ENCODE measurements at regions not wholly inside any gene's neighbourhood (a gene's known extent, or its start where the extent isn't known, plus 50 kb on each side); places are given as distances from the start of the nearest gene placed in this dataset.

DNA sequence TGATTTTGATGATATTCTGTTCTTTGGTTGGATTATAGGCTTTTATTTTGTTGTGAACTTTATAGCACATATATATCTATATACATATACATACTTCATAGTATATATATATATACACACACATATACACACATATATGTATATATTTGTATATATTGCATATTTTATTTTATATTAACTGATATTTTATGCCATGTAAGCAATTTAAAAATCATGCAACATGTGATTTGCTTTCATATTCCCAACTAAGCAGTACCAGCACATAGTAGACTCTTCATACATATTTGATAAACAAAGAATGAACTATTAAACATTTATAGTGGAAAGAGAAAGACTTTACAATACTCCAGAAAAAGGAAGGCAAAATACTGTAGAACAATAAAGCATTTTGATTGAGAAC, 679.2 kb downstream of the TENT5A start:
- no peak for TF ChIP-seq EZH2 (IDR thresholded peaks at IDR 0.05)
- no peak for TF ChIP-seq POLR2AphosphoS5 (IDR thresholded peaks at IDR 0.05; ENCODE audit: borderline replicate concordance, low read depth, low read length)
- no peak for TF ChIP-seq FOXP2 (optimal IDR thresholded peaks at IDR 0.05; ENCODE audit: control extremely low read depth, extremely low read length, insufficient read depth)
